ENCODE measurements at regions not wholly inside any gene's neighbourhood (a gene's known extent, or its start where the extent isn't known, plus 50 kb on each side); places are given as distances from the start of the nearest gene placed in this dataset.

- Histone ChIP-seq H3K4me3 (ENCODE audit: low read depth, low read length) (no peak overlapping the region), H3K4me1 (ENCODE audit: control insufficient read depth, insufficient read depth, low read length) (peaks cover 5% of the 10 kb centered on the region), H3K9me3 (ENCODE audit: control insufficient read depth, insufficient read depth, low read length) (no peaks in the 10 kb centered on the region), H3K27ac (ENCODE audit: low read depth, low read length) (no peak overlapping the region), H3K27me3 (ENCODE audit: control insufficient read depth, insufficient read depth, low read length) (no peaks in the 10 kb centered on the region), H3K36me3 (ENCODE audit: control insufficient read depth, insufficient read depth, low read length) (no peaks in the 10 kb centered on the region)
- 41% methylated on average over 14 of the region's 16 CpGs for WGBS (ENCODE audit: insufficient coverage)
- peak in 2 of 6 donors; percentile 64 to 92 for DNase-seq (ENCODE audit: low read depth in 4 of 6, low spot score in 6 of 6)
These were observed 363.6 kb upstream of the CAMK1G start for GRCh38 chr1:209219791-209220524.

DNA sequence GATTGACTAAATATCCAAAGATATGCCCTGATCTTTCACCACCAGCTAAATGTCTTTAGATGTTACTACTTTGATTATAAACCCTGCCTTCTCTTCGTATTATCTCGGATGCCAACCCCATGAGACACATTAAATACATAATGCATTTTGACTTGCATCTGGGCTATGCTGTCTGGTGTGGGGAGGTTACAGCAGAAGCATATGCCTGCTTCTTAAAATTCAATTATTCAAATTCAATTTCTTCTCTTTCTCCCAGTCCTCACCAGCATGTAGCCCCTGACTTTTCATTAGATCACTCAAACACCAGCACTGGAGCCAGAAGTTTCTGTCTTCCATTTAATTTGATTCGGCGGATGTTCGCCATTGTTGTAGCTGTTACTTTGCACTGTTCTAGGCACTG, 360.7 kb upstream of the CAMK1G start:
- H3K4me1 ChIP-seq (ENCODE audit: control insufficient read depth, insufficient read depth, low read length): peaks cover 5% of the 10 kb centered on the region
- no peaks in the 10 kb centered on the region for H3K36me3 ChIP-seq (ENCODE audit: control insufficient read depth, insufficient read depth, low read length)
- no peak for DNase-seq (ENCODE audit: low read depth in 4 of 6, low spot score in 6 of 6)
- no peaks in the 10 kb centered on the region for H3K9me3 ChIP-seq (ENCODE audit: control insufficient read depth, insufficient read depth, low read length)
- H3K27me3 ChIP-seq (ENCODE audit: control insufficient read depth, insufficient read depth, low read length): no peaks in the 10 kb centered on the region
- 100% methylated on average over 2 of the region's 5 CpGs for WGBS (ENCODE audit: insufficient coverage)
- H3K4me3 ChIP-seq (ENCODE audit: low read depth, low read length): no peak overlapping the region
- H3K27ac ChIP-seq (ENCODE audit: low read depth, low read length): no peak overlapping the region

GRCh38 chr1:209223791-209224190, 359.7 kb upstream of the CAMK1G start:
- Histone ChIP-seq H3K4me3 (ENCODE audit: low read depth, low read length) (no peak overlapping the region), H3K36me3 (ENCODE audit: control insufficient read depth, insufficient read depth, low read length) (no peaks in the 10 kb centered on the region), H3K27me3 (ENCODE audit: control insufficient read depth, insufficient read depth, low read length) (no peaks in the 10 kb centered on the region), H3K9me3 (ENCODE audit: control insufficient read depth, insufficient read depth, low read length) (no peaks in the 10 kb centered on the region), H3K27ac (ENCODE audit: low read depth, low read length) (no peak overlapping the region), H3K4me1 (ENCODE audit: control insufficient read depth, insufficient read depth, low read length) (peaks cover 5% of the 10 kb centered on the region)
- DNase-seq (ENCODE audit: low read depth in 4 of 6, low spot score in 6 of 6): no peak
- 100% methylated on average over 1 of the region's 1 CpG for WGBS (ENCODE audit: insufficient coverage)

- WGBS (ENCODE audit: insufficient coverage): 83% methylated on average over 2 of the region's 4 CpGs
- Histone ChIP-seq H3K9me3 (ENCODE audit: control insufficient read depth, insufficient read depth, low read length) (no peaks in the 10 kb centered on the region), H3K27me3 (ENCODE audit: control insufficient read depth, insufficient read depth, low read length) (no peaks in the 10 kb centered on the region)
These were observed 358.6 kb upstream of the CAMK1G start for GRCh38 chr1:209224886-209225285.

GRCh38 chr1:209227171-209227570, 356.3 kb upstream of the CAMK1G start:
- Histone ChIP-seq H3K4me1 (ENCODE audit: control insufficient read depth, insufficient read depth, low read length) (no peaks in the 10 kb centered on the region), H3K36me3 (ENCODE audit: control insufficient read depth, insufficient read depth, low read length) (no peaks in the 10 kb centered on the region), H3K4me3 (ENCODE audit: low read depth, low read length) (no peak overlapping the region), H3K9me3 (ENCODE audit: control insufficient read depth, insufficient read depth, low read length) (no peaks in the 10 kb centered on the region), H3K27ac (ENCODE audit: low read depth, low read length) (no peak overlapping the region), H3K27me3 (ENCODE audit: control insufficient read depth, insufficient read depth, low read length) (no peaks in the 10 kb centered on the region)
- DNase-seq (ENCODE audit: low read depth in 4 of 6, low spot score in 6 of 6): peak in 1 of 6 donors; percentile 86
- no CpG with 5 or more reads among the region's 6 CpGs for WGBS (ENCODE audit: insufficient coverage)

More at GRCh38 chr1:209224886-209225285, 358.6 kb upstream of the CAMK1G start:
- H3K36me3 ChIP-seq (ENCODE audit: control insufficient read depth, insufficient read depth, low read length): no peaks in the 10 kb centered on the region
- peaks cover 2% of the 10 kb centered on the region for H3K4me1 ChIP-seq (ENCODE audit: control insufficient read depth, insufficient read depth, low read length)
- H3K27ac ChIP-seq (ENCODE audit: low read depth, low read length): no peak overlapping the region
- no peak overlapping the region for H3K4me3 ChIP-seq (ENCODE audit: low read depth, low read length)
- no peak for DNase-seq (ENCODE audit: low read depth in 4 of 6, low spot score in 6 of 6)

- 100% methylated on average over 1 of the region's 3 CpGs for WGBS (ENCODE audit: insufficient coverage)
- DNase-seq (ENCODE audit: low read depth in 4 of 6, low spot score in 6 of 6): no peak
- Histone ChIP-seq H3K4me3 (ENCODE audit: low read depth, low read length) (no peak overlapping the region), H3K9me3 (ENCODE audit: control insufficient read depth, insufficient read depth, low read length) (no peaks in the 10 kb centered on the region), H3K27me3 (ENCODE audit: control insufficient read depth, insufficient read depth, low read length) (no peaks in the 10 kb centered on the region), H3K36me3 (ENCODE audit: control insufficient read depth, insufficient read depth, low read length) (no peaks in the 10 kb centered on the region), H3K4me1 (ENCODE audit: control insufficient read depth, insufficient read depth, low read length) (no peaks in the 10 kb centered on the region), H3K27ac (ENCODE audit: low read depth, low read length) (no peak overlapping the region)
These were observed 355.6 kb upstream of the CAMK1G start for GRCh38 chr1:209227941-209228340.

- Histone ChIP-seq H3K9me3 (ENCODE audit: control insufficient read depth, insufficient read depth, low read length) (no peaks in the 10 kb centered on the region), H3K27ac (ENCODE audit: low read depth, low read length) (no peak overlapping the region), H3K27me3 (ENCODE audit: control insufficient read depth, insufficient read depth, low read length) (no peaks in the 10 kb centered on the region), H3K36me3 (ENCODE audit: control insufficient read depth, insufficient read depth, low read length) (no peaks in the 10 kb centered on the region), H3K4me1 (ENCODE audit: control insufficient read depth, insufficient read depth, low read length) (no peaks in the 10 kb centered on the region), H3K4me3 (ENCODE audit: low read depth, low read length) (no peak overlapping the region)
- 90% methylated on average over 2 of the region's 3 CpGs for WGBS (ENCODE audit: insufficient coverage)
- DNase-seq (ENCODE audit: low read depth in 4 of 6, low spot score in 6 of 6): no peak
These were observed 353.9 kb upstream of the CAMK1G start for GRCh38 chr1:209229494-209230061.

- Histone ChIP-seq H3K9me3 (ENCODE audit: control insufficient read depth, insufficient read depth, low read length) (no peaks in the 10 kb centered on the region), H3K27ac (ENCODE audit: low read depth, low read length) (no peak overlapping the region), H3K4me1 (ENCODE audit: control insufficient read depth, insufficient read depth, low read length) (no peaks in the 10 kb centered on the region), H3K27me3 (ENCODE audit: control insufficient read depth, insufficient read depth, low read length) (no peaks in the 10 kb centered on the region), H3K4me3 (ENCODE audit: low read depth, low read length) (no peak overlapping the region), H3K36me3 (ENCODE audit: control insufficient read depth, insufficient read depth, low read length) (no peaks in the 10 kb centered on the region)
- WGBS (ENCODE audit: insufficient coverage): no CpG with 5 or more reads among the region's 1 CpG
- DNase-seq (ENCODE audit: low read depth in 4 of 6, low spot score in 6 of 6): no peak
These were observed 353.2 kb upstream of the CAMK1G start for GRCh38 chr1:209230314-209230713.

- Histone ChIP-seq H3K4me3 (ENCODE audit: low read depth, low read length) (no peak overlapping the region), H3K4me1 (ENCODE audit: control insufficient read depth, insufficient read depth, low read length) (no peaks in the 10 kb centered on the region), H3K27ac (ENCODE audit: low read depth, low read length) (no peak overlapping the region), H3K9me3 (ENCODE audit: control insufficient read depth, insufficient read depth, low read length) (no peaks in the 10 kb centered on the region), H3K27me3 (ENCODE audit: control insufficient read depth, insufficient read depth, low read length) (no peaks in the 10 kb centered on the region), H3K36me3 (ENCODE audit: control insufficient read depth, insufficient read depth, low read length) (no peaks in the 10 kb centered on the region)
- DNase-seq (ENCODE audit: low read depth in 4 of 6, low spot score in 6 of 6): no peak
- 13% methylated on average over 84 of the region's 84 CpGs for WGBS (ENCODE audit: insufficient coverage)
These were observed 351.9 kb upstream of the CAMK1G start for GRCh38 chr1:209231476-209232156.

- Histone ChIP-seq H3K9me3 (ENCODE audit: control insufficient read depth, insufficient read depth, low read length) (no peaks in the 10 kb centered on the region), H3K27ac (ENCODE audit: low read depth, low read length) (no peak overlapping the region), H3K36me3 (ENCODE audit: control insufficient read depth, insufficient read depth, low read length) (no peaks in the 10 kb centered on the region), H3K4me3 (ENCODE audit: low read depth, low read length) (no peak overlapping the region), H3K27me3 (ENCODE audit: control insufficient read depth, insufficient read depth, low read length) (no peaks in the 10 kb centered on the region), H3K4me1 (ENCODE audit: control insufficient read depth, insufficient read depth, low read length) (no peaks in the 10 kb centered on the region)
- no peak for DNase-seq (ENCODE audit: low read depth in 4 of 6, low spot score in 6 of 6)
- 95% methylated on average over 12 of the region's 17 CpGs for WGBS (ENCODE audit: insufficient coverage)
These were observed 351.3 kb upstream of the CAMK1G start for GRCh38 chr1:209232197-209232596.
